ENCODE measurements at regions not wholly inside any gene's neighbourhood (a gene's known extent, or its start where the extent isn't known, plus 50 kb on each side); places are given as distances from the start of the nearest gene placed in this dataset.
"Not testable (repeated sequence)": the region's sequence is repeated elsewhere in the genome, so short reads cannot be mapped to it uniquely, and the experiment has no call there.

DNA sequence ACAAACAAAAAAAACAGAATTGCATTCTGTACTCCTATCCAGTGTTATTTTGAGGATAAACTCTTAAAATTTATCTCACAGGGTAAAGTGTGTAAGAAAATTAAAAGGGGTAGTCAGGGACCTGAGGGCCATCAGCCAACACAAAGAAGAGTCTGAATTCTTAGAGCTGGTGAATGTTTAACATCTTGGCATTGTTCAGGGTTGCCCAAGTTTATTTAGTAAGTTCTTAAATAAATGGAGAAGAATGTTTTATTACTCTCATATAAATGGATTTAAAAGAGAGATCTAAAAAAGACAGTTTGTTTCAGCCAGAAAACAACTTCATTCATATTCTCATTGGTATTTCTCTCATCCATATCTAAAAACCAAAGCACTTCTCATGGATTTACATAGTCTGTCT, 171.7 kb downstream of the LACC1 start:
- Histone ChIP-seq H3K27ac (no peak overlapping the region), H3K4me1 (no peaks in the 10 kb centered on the region), H3K27me3 (peaks cover 7% of the 10 kb centered on the region), H3K9me3 (no peaks in the 10 kb centered on the region), H3K4me3 (no peak overlapping the region), H3K36me3 (no peaks in the 10 kb centered on the region)
- no peak for DNase-seq (ENCODE audit: low spot score in 2 of 2)
- TF ChIP-seq, protein P1, sequence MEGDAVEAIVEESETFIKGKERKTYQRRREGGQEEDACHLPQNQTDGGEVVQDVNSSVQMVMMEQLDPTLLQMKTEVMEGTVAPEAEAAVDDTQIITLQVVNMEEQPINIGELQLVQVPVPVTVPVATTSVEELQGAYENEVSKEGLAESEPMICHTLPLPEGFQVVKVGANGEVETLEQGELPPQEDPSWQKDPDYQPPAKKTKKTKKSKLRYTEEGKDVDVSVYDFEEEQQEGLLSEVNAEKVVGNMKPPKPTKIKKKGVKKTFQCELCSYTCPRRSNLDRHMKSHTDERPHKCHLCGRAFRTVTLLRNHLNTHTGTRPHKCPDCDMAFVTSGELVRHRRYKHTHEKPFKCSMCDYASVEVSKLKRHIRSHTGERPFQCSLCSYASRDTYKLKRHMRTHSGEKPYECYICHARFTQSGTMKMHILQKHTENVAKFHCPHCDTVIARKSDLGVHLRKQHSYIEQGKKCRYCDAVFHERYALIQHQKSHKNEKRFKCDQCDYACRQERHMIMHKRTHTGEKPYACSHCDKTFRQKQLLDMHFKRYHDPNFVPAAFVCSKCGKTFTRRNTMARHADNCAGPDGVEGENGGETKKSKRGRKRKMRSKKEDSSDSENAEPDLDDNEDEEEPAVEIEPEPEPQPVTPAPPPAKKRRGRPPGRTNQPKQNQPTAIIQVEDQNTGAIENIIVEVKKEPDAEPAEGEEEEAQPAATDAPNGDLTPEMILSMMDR (IDR thresholded peaks at IDR 0.05): no peak
- TF ChIP-seq EP300 (IDR thresholded peaks at IDR 0.05): no peak
- no peak for TF ChIP-seq POLR2AphosphoS5 (IDR thresholded peaks at IDR 0.05)
- no peak for TF ChIP-seq POLR2A (IDR thresholded peaks at IDR 0.05)

DNA sequence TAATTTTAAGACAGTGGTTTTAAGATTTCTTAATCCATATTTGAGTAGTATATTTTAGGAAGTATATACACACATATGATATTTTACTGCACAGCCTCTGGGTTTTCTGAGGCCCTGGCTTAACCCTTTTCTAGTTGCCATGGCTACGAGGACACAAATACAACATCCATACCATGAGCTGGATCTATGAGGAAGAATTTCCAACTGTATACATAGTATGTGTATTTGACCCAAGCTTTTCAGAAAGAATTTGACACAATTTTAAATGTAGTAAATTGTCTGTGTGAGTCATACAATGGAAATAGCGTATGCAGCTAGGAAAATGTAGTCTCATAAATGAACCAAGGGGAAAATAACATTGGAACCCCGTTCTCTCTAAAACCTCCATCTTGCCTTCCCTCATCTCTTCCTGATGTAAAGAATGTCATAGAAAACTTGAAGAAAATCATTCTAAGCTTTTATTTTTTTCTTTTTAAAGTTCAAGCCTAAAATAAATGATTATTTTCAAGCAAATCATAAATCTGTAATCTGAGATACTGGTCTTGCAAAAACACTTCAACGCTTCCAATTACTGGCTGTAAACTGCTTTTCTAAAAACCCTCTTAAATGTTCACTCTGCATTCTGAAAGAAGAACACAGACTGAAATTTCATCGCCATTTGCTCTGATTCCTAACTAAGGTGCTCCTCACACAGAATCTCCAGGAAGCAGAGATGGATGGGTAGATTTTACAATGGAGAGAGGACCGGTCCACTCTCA, 172.4 kb downstream of the LACC1 start:
- peaks cover 7% of the 10 kb centered on the region for H3K27me3 ChIP-seq
- no peaks in the 10 kb centered on the region for H3K36me3 ChIP-seq
- TF ChIP-seq POLR2A (IDR thresholded peaks at IDR 0.05) (no peak), EP300 (IDR thresholded peaks at IDR 0.05) (no peak), POLR2AphosphoS5 (IDR thresholded peaks at IDR 0.05) (no peak)
- TF ChIP-seq, protein P1 (IDR thresholded peaks at IDR 0.05): no peak
- no peaks in the 10 kb centered on the region for H3K9me3 ChIP-seq
- no peak overlapping the region for H3K4me3 ChIP-seq
- 88% methylated on average over 6 of the region's 6 CpGs for WGBS
- DNase-seq (ENCODE audit: low spot score in 2 of 2): no peak
- H3K27ac ChIP-seq: no peak overlapping the region
- no peaks in the 10 kb centered on the region for H3K4me1 ChIP-seq

DNA sequence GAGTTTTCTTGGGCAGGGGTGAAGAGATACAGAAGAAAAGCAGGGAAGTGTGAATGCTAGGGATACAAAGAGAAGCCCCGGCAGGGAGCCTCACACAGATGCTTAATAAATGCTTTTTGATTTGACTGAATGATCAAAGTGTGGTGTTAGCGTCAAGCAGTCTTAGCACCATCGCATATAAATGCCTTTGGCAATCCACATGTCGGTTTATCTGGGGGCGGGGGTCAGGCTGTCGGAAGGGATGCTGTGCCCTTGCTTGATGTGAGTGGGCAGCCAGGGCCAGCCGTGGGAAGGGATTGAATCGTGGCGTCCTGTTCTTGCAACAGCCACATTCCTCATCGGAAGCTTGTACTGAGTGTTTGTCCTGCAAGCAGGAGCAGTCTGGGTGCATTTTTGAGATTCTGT, 173.1 kb downstream of the LACC1 start:
- WGBS: 44% methylated on average over 10 of the region's 10 CpGs
- Histone ChIP-seq H3K4me3 (no peak overlapping the region), H3K36me3 (no peaks in the 10 kb centered on the region), H3K4me1 (no peaks in the 10 kb centered on the region), H3K27ac (no peak overlapping the region), H3K9me3 (no peaks in the 10 kb centered on the region), H3K27me3 (peaks cover 7% of the 10 kb centered on the region)
- TF ChIP-seq, protein P1 (IDR thresholded peaks at IDR 0.05): no peak
- TF ChIP-seq POLR2AphosphoS5 (IDR thresholded peaks at IDR 0.05): no peak
- no peak for TF ChIP-seq EP300 (IDR thresholded peaks at IDR 0.05)
- TF ChIP-seq POLR2A (IDR thresholded peaks at IDR 0.05): no peak
- DNase-seq (ENCODE audit: low spot score in 2 of 2): no peak

DNA sequence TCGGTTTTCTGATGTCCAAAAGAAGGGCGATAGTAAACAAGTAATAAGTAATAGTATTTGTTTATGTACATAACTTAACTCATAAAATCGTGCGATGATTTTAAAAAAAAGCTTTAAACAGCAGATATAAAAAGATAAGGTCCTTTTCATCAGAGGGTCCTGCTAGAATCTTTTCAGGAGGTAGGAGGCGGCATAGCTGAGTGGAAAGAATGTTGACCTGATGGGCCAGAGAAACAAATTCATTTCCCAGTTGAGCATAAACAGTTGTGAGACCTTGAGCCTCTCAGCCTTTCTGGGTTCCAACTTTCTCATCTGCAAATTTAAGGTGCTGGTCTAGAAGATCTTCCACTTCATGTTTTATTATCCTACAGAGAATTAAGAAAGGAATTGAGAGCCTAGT, 173.5 kb downstream of the LACC1 start:
- WGBS: 65% methylated on average over 5 of the region's 5 CpGs
- peaks cover 7% of the 10 kb centered on the region for H3K27me3 ChIP-seq
- no peaks in the 10 kb centered on the region for H3K4me1 ChIP-seq
- H3K4me3 ChIP-seq: no peak overlapping the region
- H3K9me3 ChIP-seq: no peaks in the 10 kb centered on the region
- H3K36me3 ChIP-seq: no peaks in the 10 kb centered on the region
- no peak for DNase-seq (ENCODE audit: low spot score in 2 of 2)
- H3K27ac ChIP-seq: no peak overlapping the region
- TF ChIP-seq, protein P1 (IDR thresholded peaks at IDR 0.05): no peak
- no peak for TF ChIP-seq POLR2A (IDR thresholded peaks at IDR 0.05)

DNA sequence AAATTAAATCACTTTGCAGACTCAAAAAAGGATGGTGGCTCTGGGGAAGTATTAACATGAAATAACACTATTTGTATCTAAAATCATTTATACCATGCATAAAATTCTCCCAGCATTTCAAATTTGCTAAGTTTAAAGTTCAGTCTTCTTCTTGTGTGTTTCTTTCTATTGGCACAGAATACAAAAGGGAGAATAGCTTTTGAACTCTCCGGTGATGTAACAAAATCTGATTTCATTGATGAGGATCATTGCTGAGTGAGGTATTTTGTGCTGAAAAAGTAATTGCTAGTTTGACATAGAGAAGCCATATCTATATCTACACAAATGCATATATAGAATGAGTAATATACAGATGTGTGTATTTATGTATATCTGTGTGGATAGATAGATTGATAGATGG, 174.8 kb downstream of the LACC1 start:
- Histone ChIP-seq H3K36me3 (no peaks in the 10 kb centered on the region), H3K27me3 (peaks cover 7% of the 10 kb centered on the region), H3K4me1 (no peaks in the 10 kb centered on the region), H3K9me3 (no peaks in the 10 kb centered on the region), H3K4me3 (no peak overlapping the region), H3K27ac (no peak overlapping the region)
- DNase-seq (ENCODE audit: low spot score in 2 of 2): no peak
- 91% methylated on average over 1 of the region's 1 CpG for WGBS
- no peak for TF ChIP-seq POLR2AphosphoS5 (IDR thresholded peaks at IDR 0.05)

DNA sequence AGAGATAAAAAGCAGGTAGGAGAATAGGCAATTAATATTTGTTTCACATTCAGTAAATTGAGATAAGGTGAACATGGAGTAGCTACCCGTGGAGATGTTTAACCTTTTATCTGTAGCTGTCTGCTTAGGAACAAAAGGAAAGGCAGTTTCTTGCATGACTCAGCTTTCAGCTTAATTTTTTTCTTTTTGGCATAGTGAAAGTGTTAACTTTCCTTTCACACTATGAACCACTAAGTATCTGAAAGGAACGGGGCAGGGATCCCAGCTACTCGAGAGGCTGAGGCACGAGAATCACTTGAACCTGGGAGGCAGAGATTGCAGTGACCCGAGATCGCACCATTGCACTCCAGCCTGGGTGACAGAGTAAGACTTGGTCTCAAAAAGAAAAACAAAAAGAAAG, 176.0 kb downstream of the LACC1 start:
- not testable (repeated sequence) for H3K4me3 ChIP-seq; H3K9me3 ChIP-seq; H3K36me3 ChIP-seq; H3K27me3 ChIP-seq; H3K27ac ChIP-seq; DNase-seq (ENCODE audit: low spot score in 2 of 2); H3K4me1 ChIP-seq
- 56% methylated on average over 6 of the region's 6 CpGs for WGBS

Measured in suprapubic skin (tissue), 4 donors.